ENCODE measurements at regions not wholly inside any gene's neighbourhood (a gene's known extent, or its start where the extent isn't known, plus 50 kb on each side); places are given as distances from the start of the nearest gene placed in this dataset.
"Not testable (repeated sequence)": the region's sequence is repeated elsewhere in the genome, so short reads cannot be mapped to it uniquely, and the experiment has no call there.

DNA sequence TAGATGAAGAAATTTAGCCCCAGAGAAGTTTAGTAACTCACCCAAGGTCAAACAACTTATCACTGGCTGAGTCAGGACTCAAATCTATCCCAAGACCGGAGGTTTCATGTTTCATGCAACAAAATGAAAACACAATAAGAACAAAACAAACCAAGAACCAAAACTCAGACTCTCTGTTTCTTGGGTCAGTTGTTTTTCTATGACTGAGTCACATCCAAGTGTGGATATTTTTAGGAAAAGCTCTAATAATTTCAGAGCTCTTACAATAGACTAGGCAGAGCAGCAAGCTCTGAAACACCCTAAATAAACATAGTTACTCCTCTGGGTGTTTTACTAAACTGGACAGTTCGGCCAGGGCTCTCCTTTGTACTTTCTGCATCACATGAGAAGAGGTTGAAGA lies 87.6 kb upstream of the PRB2 start:
- H3K9me3 ChIP-seq = no peaks in the 10 kb centered on the region
- no peaks in the 10 kb centered on the region for H3K36me3 ChIP-seq
- H3K27me3 ChIP-seq = peaks cover 0 to 6% (median 0%) of the 10 kb centered on the region in 4 donors
- WGBS = 44% methylated on average over 2 of the region's 2 CpGs
- H3K4me1 ChIP-seq = peaks cover 0 to 4% (median 0%) of the 10 kb centered on the region in 4 donors
- intact Hi-C loops (cut with DNase I) = no loop called here
- H3K4me3 ChIP-seq = no peak overlapping the region
- TF ChIP-seq POLR2AphosphoS5 (IDR thresholded peaks at IDR 0.05) = no peak
- TF ChIP-seq EP300 (IDR thresholded peaks at IDR 0.05) = no peak
- TF ChIP-seq POLR2A (IDR thresholded peaks at IDR 0.05; ENCODE audit: low read depth) = no peak
- DNase-seq (ENCODE audit: extremely low spot score) = no peak
- H3K27ac ChIP-seq (replicated peaks in 1 of 4) = no peak overlapping the region

DNA sequence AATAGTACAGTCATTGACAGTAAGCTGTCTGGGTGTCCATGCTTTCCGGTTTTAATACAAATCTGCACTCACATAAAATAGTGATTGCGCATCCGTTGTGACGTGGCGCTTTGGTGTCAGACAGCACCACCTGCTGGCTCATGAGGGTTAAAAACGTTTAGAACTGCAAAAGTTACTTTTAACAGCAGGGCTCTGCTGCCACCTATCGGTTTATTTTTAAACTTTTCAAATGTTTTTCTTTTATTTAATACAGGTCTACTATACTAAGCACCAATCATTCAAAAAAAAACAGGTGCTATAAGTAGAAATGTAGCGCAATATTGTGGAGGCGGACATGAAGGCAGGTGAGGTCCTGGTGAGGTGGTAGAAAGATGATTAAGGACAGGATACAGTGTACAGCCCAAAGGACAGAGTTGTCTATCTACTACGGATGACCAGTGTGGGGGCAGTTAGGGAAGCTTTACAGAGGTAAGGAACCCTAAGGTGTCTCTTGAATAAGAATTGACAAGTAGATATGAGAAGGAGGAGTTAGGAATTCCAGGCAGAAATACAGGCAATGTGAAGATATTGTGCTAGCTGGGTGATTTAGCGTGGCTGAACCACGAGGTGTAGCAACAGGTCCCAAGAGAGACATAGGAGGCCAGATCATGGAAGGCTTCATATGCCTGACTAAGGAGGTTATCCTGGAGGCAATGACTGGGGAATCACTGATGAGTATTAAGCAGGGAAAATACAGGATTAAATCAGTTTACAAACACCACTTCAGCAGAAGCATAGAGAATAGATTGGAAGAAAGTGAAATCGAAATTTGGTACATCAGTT lies 91.5 kb upstream of the PRB2 start:
- Histone ChIP-seq H3K27me3 (peaks cover 0 to 7% (median 0%) of the 10 kb centered on the region in 4 donors), H3K36me3 (no peaks in the 10 kb centered on the region), H3K4me3 (no peak overlapping the region), H3K9me3 (no peaks in the 10 kb centered on the region), H3K27ac (replicated peaks in 1 of 4) (no peak overlapping the region), H3K4me1 (peaks cover 0 to 4% (median 0%) of the 10 kb centered on the region in 4 donors)
- intact Hi-C loops (cut with DNase I) = loop anchor here (2.0 kb wide), 1 partner anchor 714 kb away; no protein-coding TSS in a partner anchor
- no peak for DNase-seq (ENCODE audit: extremely low spot score)
- TF ChIP-seq EP300 (IDR thresholded peaks at IDR 0.05) (no peak), POLR2AphosphoS5 (IDR thresholded peaks at IDR 0.05) (peak in 1 of 2 donors; percentile 11), POLR2A (IDR thresholded peaks at IDR 0.05; ENCODE audit: low read depth) (no peak)
- TF ChIP-seq, protein P1, sequence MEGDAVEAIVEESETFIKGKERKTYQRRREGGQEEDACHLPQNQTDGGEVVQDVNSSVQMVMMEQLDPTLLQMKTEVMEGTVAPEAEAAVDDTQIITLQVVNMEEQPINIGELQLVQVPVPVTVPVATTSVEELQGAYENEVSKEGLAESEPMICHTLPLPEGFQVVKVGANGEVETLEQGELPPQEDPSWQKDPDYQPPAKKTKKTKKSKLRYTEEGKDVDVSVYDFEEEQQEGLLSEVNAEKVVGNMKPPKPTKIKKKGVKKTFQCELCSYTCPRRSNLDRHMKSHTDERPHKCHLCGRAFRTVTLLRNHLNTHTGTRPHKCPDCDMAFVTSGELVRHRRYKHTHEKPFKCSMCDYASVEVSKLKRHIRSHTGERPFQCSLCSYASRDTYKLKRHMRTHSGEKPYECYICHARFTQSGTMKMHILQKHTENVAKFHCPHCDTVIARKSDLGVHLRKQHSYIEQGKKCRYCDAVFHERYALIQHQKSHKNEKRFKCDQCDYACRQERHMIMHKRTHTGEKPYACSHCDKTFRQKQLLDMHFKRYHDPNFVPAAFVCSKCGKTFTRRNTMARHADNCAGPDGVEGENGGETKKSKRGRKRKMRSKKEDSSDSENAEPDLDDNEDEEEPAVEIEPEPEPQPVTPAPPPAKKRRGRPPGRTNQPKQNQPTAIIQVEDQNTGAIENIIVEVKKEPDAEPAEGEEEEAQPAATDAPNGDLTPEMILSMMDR (IDR thresholded peaks at IDR 0.05) = peak; percentile 92 to 93 (median 92)
- 27% methylated on average over 13 of the region's 13 CpGs for WGBS

DNA sequence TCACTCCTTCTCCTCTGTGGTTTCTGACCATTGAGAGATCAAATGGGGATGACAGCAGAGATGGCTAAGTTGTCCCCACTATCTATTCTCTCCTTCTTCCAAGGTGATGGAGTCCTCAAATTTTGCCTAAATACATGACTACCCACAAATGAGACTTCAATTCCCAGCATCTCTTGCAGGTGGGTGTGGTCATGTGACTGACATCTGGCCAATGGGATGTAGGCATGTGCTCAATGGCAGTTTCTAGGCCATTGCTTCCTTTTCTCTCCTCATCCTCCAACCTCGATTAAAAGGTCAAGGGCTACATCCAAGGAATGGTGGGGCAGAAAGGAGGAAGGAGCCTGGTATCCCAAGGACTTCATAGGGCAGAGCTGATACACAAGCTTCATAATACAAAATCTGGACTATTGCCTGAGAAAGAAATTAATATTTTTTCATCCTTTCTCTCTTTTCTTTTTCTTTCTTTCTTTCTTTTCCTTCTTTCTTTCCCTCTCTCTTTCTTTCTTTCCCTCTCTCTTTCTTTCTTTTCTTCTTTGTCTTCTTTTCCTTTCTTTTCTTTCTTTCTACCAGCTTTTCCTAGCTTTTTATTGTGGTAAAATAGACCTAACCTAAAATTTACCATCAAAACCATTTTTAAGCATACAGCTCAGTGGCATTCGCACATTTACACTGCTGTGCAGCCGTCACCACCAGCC lies 100.9 kb upstream of the PRB2 start:
- TF ChIP-seq, protein P1 (IDR thresholded peaks at IDR 0.05) = no peak
- TF ChIP-seq POLR2A (IDR thresholded peaks at IDR 0.05; ENCODE audit: low read depth) = no peak
- TF ChIP-seq POLR2AphosphoS5 (IDR thresholded peaks at IDR 0.05) = no peak
- no peak for TF ChIP-seq EP300 (IDR thresholded peaks at IDR 0.05)

DNA sequence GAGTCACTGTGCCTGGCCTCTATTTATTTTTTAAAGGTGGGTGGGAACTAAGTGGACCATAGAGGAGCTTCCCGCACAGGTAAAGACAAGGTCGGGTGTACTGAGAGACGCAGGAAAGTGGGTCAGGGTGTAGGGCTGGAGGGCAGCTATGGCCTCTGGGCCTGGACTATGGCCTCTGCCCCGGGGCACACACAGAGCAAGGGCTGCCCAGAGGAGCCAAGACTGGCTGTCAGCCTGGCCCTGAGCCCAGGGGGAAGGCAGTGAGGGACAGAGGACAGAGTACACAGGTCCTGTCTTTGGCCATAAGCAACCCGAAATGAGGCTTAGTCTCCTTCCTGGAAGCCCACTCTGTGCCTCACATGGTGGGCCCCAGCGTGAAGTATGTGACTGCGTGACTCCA lies 102.1 kb upstream of the PRB2 start:
- no peak overlapping the region for H3K27ac ChIP-seq (replicated peaks in 1 of 4)
- no peaks in the 10 kb centered on the region for H3K9me3 ChIP-seq
- 80% methylated on average over 7 of the region's 7 CpGs for WGBS
- TF ChIP-seq POLR2A (IDR thresholded peaks at IDR 0.05; ENCODE audit: low read depth) (no peak), POLR2AphosphoS5 (IDR thresholded peaks at IDR 0.05) (no peak), EP300 (IDR thresholded peaks at IDR 0.05) (no peak)
- TF ChIP-seq, protein P1 (IDR thresholded peaks at IDR 0.05) = no peak
- no peak for DNase-seq (ENCODE audit: extremely low spot score)
- peaks cover 4 to 14% (median 9%) of the 10 kb centered on the region in 4 donors for H3K4me1 ChIP-seq
- peaks cover 0 to 6% (median 0%) of the 10 kb centered on the region in 4 donors for H3K27me3 ChIP-seq
- intact Hi-C loops (cut with DNase I) = no loop called here
- H3K4me3 ChIP-seq = no peak overlapping the region
- H3K36me3 ChIP-seq = no peaks in the 10 kb centered on the region

More for the DNA sequence above, 100.9 kb upstream of the PRB2 start:
- H3K9me3 ChIP-seq = no peaks in the 10 kb centered on the region
- no peaks in the 10 kb centered on the region for H3K36me3 ChIP-seq
- intact Hi-C loops (cut with DNase I) = no loop called here
- 89% methylated on average over 3 of the region's 3 CpGs for WGBS
- H3K4me3 ChIP-seq = no peak overlapping the region
- H3K27ac ChIP-seq (replicated peaks in 1 of 4) = no peak overlapping the region
- peaks cover 4 to 14% (median 9%) of the 10 kb centered on the region in 4 donors for H3K4me1 ChIP-seq
- peaks cover 0 to 6% (median 0%) of the 10 kb centered on the region in 4 donors for H3K27me3 ChIP-seq
- no peak for DNase-seq (ENCODE audit: extremely low spot score)

DNA sequence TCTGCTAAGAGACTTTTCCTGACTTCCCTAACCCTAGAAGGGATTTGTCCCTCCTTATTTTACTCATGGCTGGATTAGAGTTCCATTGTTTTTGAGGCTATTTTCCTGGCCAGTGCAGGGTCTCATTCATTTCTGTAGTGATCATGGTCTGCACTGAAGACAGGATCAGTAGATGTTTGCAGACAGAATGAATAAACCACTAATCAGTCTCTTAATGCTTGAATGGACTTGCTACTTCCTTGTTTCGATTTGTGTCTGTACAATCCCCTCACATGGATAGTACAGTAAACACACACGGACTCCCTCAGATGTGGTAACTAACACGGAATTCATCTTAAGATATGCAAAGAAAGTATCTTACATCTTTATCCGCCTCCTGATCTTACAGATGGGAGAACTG lies 102.6 kb upstream of the PRB2 start:
- peaks cover 4 to 14% (median 9%) of the 10 kb centered on the region in 4 donors for H3K4me1 ChIP-seq
- H3K36me3 ChIP-seq = no peaks in the 10 kb centered on the region
- intact Hi-C loops (cut with DNase I) = no loop called here
- H3K4me3 ChIP-seq = no peak overlapping the region
- TF ChIP-seq POLR2AphosphoS5 (IDR thresholded peaks at IDR 0.05) (no peak), EP300 (IDR thresholded peaks at IDR 0.05) (no peak), POLR2A (IDR thresholded peaks at IDR 0.05; ENCODE audit: low read depth) (no peak)
- TF ChIP-seq, protein P1 (IDR thresholded peaks at IDR 0.05) = no peak
- H3K27me3 ChIP-seq = peaks cover 0 to 6% (median 0%) of the 10 kb centered on the region in 4 donors
- 83% methylated on average over 4 of the region's 4 CpGs for WGBS
- no peak overlapping the region for H3K27ac ChIP-seq (replicated peaks in 1 of 4)
- H3K9me3 ChIP-seq = no peaks in the 10 kb centered on the region
- no peak for DNase-seq (ENCODE audit: extremely low spot score)

DNA sequence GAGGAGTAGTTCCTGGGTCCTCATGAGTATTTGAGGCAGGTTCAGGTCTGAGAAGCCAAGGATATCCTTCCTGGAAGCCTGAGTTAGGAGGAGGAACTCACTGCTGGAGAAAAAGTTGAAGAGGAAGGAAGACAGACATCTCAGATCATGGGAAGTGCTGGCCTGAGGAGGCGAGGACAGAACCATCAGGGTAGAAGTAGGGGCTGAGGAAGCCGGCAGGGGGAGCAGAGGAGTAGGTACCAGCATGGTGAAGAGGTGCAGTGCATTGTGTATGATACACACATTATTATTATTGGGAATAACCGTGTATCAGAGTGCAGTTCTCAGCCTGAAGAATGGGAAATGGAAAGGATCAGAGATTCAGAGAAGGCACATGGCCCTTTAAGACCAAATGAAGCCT lies 103.2 kb upstream of the PRB2 start:
- 22% methylated on average over 3 of the region's 3 CpGs for WGBS
- H3K36me3 ChIP-seq; H3K27ac ChIP-seq (replicated peaks in 1 of 4); H3K9me3 ChIP-seq; DNase-seq (ENCODE audit: extremely low spot score); intact Hi-C loops (cut with DNase I); H3K27me3 ChIP-seq; H3K4me3 ChIP-seq: not testable (repeated sequence)
- H3K4me1 ChIP-seq = peaks cover 4 to 14% (median 9%) of the 10 kb centered on the region in 4 donors
